ENCODE measurements at regions not wholly inside any gene's neighbourhood (a gene's known extent, or its start where the extent isn't known, plus 50 kb on each side); places are given as distances from the start of the nearest gene placed in this dataset.

- no peak overlapping the region for H3K27ac ChIP-seq (ENCODE audit: low read depth in 1 of 2, low read length in 2 of 2)
- no peaks in the 10 kb centered on the region for H3K36me3 ChIP-seq (ENCODE audit: control insufficient read depth in 4 of 4, insufficient read depth in 3 of 4, low read depth in 1 of 4, low read length in 3 of 4)
- H3K9ac ChIP-seq (ENCODE audit: low read depth in 1 of 2, low read length in 2 of 2), result no peak overlapping the region
- no peaks in the 10 kb centered on the region for H3K9me3 ChIP-seq (ENCODE audit: control insufficient read depth in 4 of 4, low read length in 3 of 4)
- H3K4me3 ChIP-seq (ENCODE audit: low read depth in 1 of 3, low read length in 3 of 3), result no peak overlapping the region
- DNase-seq (ENCODE audit: low spot score), result no peak
- WGBS, result 77% methylated on average over 7 of the region's 7 CpGs
- TF ChIP-seq RAD21 (IDR thresholded peaks at IDR 0.05), result no peak
- no peak for TF ChIP-seq REST (IDR thresholded peaks at IDR 0.05)
- no peak for TF ChIP-seq TAF1 (conservative IDR thresholded peaks at IDR 0.05)
- TF ChIP-seq HNF4G (IDR thresholded peaks at IDR 0.05), result no peak
- TF ChIP-seq FOXA2 (IDR thresholded peaks at IDR 0.05), result no peak
- TF ChIP-seq CTCF (IDR thresholded peaks at IDR 0.05; ENCODE audit: low read depth, low read length, missing input control), result no peak
- no peak for TF ChIP-seq YY1 (IDR thresholded peaks at IDR 0.05)
- TF ChIP-seq HNF4A (conservative IDR thresholded peaks at IDR 0.05), result no peak
- no peak for TF ChIP-seq NR2F2 (IDR thresholded peaks at IDR 0.05)
- TF ChIP-seq JUND (IDR thresholded peaks at IDR 0.05), result no peak
- no peak for TF ChIP-seq FOXA1 (IDR thresholded peaks at IDR 0.05)
- no peak for TF ChIP-seq RXRA (IDR thresholded peaks at IDR 0.05)
- no peak for TF ChIP-seq EGR1 (IDR thresholded peaks at IDR 0.05; ENCODE audit: low read depth in 2 of 2)
- no peak for TF ChIP-seq MAX (IDR thresholded peaks at IDR 0.05)
- TF ChIP-seq ATF3 (IDR thresholded peaks at IDR 0.05), result no peak
- no peak for TF ChIP-seq ZBTB33 (IDR thresholded peaks at IDR 0.05)
- no peak for TF ChIP-seq GABPA (IDR thresholded peaks at IDR 0.05 in 1 of 2, conservative IDR thresholded peaks at IDR 0.05 in 1 of 2)
- TF ChIP-seq SP1 (IDR thresholded peaks at IDR 0.05), result no peak
- no peaks in the 10 kb centered on the region for H3K27me3 ChIP-seq (ENCODE audit: control insufficient read depth in 4 of 4, insufficient read depth in 4 of 4, low read length in 3 of 4)
- no peaks in the 10 kb centered on the region for H3K4me1 ChIP-seq (ENCODE audit: control insufficient read depth in 4 of 4, insufficient read depth in 4 of 4, low read length in 3 of 4)
Observed at GRCh38 chr3:181790561-181790960, 78.8 kb downstream of the SOX2 start.
